ENCODE measurements at regions not wholly inside any gene's neighbourhood (a gene's known extent, or its start where the extent isn't known, plus 50 kb on each side); places are given as distances from the start of the nearest gene placed in this dataset.
A peak's percentile ranks its signal among the peaks of the same experiment; 100 is the strongest.

DNA sequence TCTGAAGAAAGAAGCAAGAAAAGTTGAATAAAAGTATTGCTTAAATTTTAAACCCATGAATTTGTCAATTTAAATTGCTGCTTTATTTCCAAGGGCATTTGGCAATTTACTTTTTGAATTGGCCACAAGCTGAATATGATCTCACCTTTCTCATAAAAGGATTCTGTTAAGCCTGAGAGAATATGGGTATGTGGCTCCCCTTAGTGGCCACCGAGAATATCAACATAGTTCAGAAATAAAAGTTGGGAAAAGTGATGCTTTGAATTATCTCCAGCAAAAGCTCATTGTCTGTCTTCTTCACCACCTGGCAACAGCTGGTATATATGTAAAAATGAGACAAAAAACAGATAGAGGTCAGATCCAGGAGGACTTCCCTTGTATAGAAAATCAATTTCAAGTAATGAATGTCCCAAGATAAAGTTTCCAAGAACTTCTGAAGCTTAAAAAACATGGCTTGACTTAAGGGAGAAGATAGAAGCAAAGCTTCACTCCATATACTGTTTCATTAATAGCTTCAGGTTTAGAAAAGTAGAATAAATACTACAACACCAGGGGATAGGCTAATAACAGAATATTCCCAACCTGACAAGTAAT is 290.7 kb upstream of the FAM241A start:
- TF ChIP-seq, protein P1, sequence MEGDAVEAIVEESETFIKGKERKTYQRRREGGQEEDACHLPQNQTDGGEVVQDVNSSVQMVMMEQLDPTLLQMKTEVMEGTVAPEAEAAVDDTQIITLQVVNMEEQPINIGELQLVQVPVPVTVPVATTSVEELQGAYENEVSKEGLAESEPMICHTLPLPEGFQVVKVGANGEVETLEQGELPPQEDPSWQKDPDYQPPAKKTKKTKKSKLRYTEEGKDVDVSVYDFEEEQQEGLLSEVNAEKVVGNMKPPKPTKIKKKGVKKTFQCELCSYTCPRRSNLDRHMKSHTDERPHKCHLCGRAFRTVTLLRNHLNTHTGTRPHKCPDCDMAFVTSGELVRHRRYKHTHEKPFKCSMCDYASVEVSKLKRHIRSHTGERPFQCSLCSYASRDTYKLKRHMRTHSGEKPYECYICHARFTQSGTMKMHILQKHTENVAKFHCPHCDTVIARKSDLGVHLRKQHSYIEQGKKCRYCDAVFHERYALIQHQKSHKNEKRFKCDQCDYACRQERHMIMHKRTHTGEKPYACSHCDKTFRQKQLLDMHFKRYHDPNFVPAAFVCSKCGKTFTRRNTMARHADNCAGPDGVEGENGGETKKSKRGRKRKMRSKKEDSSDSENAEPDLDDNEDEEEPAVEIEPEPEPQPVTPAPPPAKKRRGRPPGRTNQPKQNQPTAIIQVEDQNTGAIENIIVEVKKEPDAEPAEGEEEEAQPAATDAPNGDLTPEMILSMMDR (IDR thresholded peaks at IDR 0.05; ENCODE audit: low read length), result peak; percentile 66
- no peak for TF ChIP-seq EZH2 (optimal IDR thresholded peaks at IDR 0.05; ENCODE audit: low read depth, low read length)

All from MM.1S (cell line).